Sigmoid colon (tissue), 4 donors: ENCODE measurements at regions not wholly inside any gene's neighbourhood (a gene's known extent, or its start where the extent isn't known, plus 50 kb on each side); places are given as distances from the start of the nearest gene placed in this dataset.

Experiments
- CTCF ChIP-seq, 4 experiments: fragments of 450-650 bp in 3 of 4; fragments of 200-600 bp in 1 of 4; IDR thresholded peaks; one replicate each; pipeline ENCODE4 v1.5.1; 2016 to 2019; ENCODE audit warnings: antibody characterized with exemption in 4 of 4, mild to moderate bottlenecking in 3 of 4, moderate library complexity in 2 of 4
- EP300 ChIP-seq, 4 donors: sonication (generic); formaldehyde crosslinking; IDR thresholded peaks; one replicate each; pipeline ENCODE4 v1.6.1; 2017; ENCODE audit warnings: antibody characterized with exemption in 4 of 4
- POLR2A ChIP-seq, 2 donors: fragments of 450-650 bp; IDR thresholded peaks; one replicate each; pipeline ENCODE4 v1.6.1; 2016; ENCODE audit warnings: antibody characterized with exemption in 2 of 2, mild to moderate bottlenecking in 2 of 2, moderate library complexity in 2 of 2
- POLR2AphosphoS5 ChIP-seq, 4 donors: sonication (generic); formaldehyde crosslinking; IDR thresholded peaks; one replicate each; pipeline ENCODE4 v1.6.1; 2017; ENCODE audit warnings: antibody characterized with exemption in 4 of 4

GRCh38 chr4:187500796-187501195 lies 494.8 kb upstream of the ZFP42 start:
- TF ChIP-seq CTCF (IDR thresholded peaks at IDR 0.05) (no peak), POLR2A (IDR thresholded peaks at IDR 0.05) (no peak), EP300 (IDR thresholded peaks at IDR 0.05) (no peak), POLR2AphosphoS5 (IDR thresholded peaks at IDR 0.05) (no peak)
